Panc1 (cell line): ENCODE measurements at regions not wholly inside any gene's neighbourhood (a gene's known extent, or its start where the extent isn't known, plus 50 kb on each side); places are given as distances from the start of the nearest gene placed in this dataset.
A peak's percentile ranks its signal among the peaks of the same experiment; 100 is the strongest.

ENCODE experiments used
- ATAC-seq: fragments of 200-7000 bp; cut with Tn5 transposase; 2 replicates; pipeline ENCODE4 v1.9.1; 2020; ENCODE audit warnings: mild to moderate bottlenecking, moderate library complexity
- BruUV-seq: library from RNA; stranded (reverse); fragments of 400-500 nt; replicated peaks from 2 replicates; lab custom pipeline; 2021; lab: Mats Ljungman, UMichigan
- CTCF ChIA-PET: fragments of 300-600 bp; sonication (Branson Sonifier 250); formaldehyde crosslinking; loops from one replicate; lab custom pipeline; 2022; ENCODE audit warnings: antibody characterized with exemption; lab: Charles Lee
- POLR2A ChIA-PET: fragments of 300-600 bp; sonication (Branson Sonifier 250); formaldehyde crosslinking; loops from one replicate; lab custom pipeline; 2022; ENCODE audit warnings: antibody characterized with exemption; lab: Charles Lee
- DNase-seq: peaks from one replicate; pipeline ENCODE4 v3.0.0-alpha.2; 2010; ENCODE audit warnings: low read depth, low spot score
- H3K27ac ChIP-seq: 2 replicates; pipeline ENCODE4 v1.5.1; 2011; ENCODE audit warnings: mild to moderate bottlenecking, low read length, inconsistent platforms
- H3K27me3 ChIP-seq: fragments of 200-500 bp; sonication (Bioruptor generic); 2 replicates; pipeline ENCODE4 v1.6.0; 2014; ENCODE audit warnings: low read length, inconsistent platforms; ENCODE audit not compliant: control insufficient read depth, insufficient read depth
- H3K36me3 ChIP-seq: fragments of 200-500 bp; sonication (Bioruptor generic); 2 replicates; pipeline ENCODE4 v1.5.1; 2014; ENCODE audit warnings: inconsistent platforms, mild to moderate bottlenecking, low read length, moderate library complexity; ENCODE audit not compliant: control insufficient read depth, insufficient read depth
- H3K4me1 ChIP-seq: 2 replicates; pipeline ENCODE4 v1.5.1; 2011; ENCODE audit warnings: inconsistent platforms, mild to moderate bottlenecking, low read length, moderate library complexity; ENCODE audit not compliant: control insufficient read depth, insufficient read depth
- H3K4me3 ChIP-seq, 2 experiments: 2 replicates each; pipeline ENCODE4 v1.5.1; 2011 to 2012; ENCODE audit warnings: low read depth in 2 of 2, low read length in 2 of 2, mild to moderate bottlenecking in 2 of 2, inconsistent platforms in 1 of 2, moderate library complexity in 1 of 2
- H3K9me3 ChIP-seq: fragments of 200-500 bp; sonication (Bioruptor generic); 2 replicates; pipeline ENCODE4 v1.5.1; 2014; ENCODE audit warnings: low read depth, mild to moderate bottlenecking, inconsistent platforms, low read length, moderate library complexity; ENCODE audit not compliant: control insufficient read depth, insufficient read depth
- POLR2AphosphoS5 ChIP-seq: IDR thresholded peaks from 2 replicates; pipeline ENCODE4 v1.6.1; 2012; ENCODE audit warnings: mild to moderate bottlenecking, low read depth, low read length, moderate library complexity
- SIN3A ChIP-seq: IDR thresholded peaks from 2 replicates; pipeline ENCODE4 v1.6.1; 2012; ENCODE audit warnings: low read depth, mild to moderate bottlenecking, low read length, moderate library complexity, borderline replicate concordance; ENCODE audit not compliant: insufficient read depth
- TCF7L2 ChIP-seq: IDR thresholded peaks from 2 replicates; pipeline ENCODE4 v1.6.1; 2011; ENCODE audit warnings: mild to moderate bottlenecking, low read depth, low read length, inconsistent platforms
- in situ Hi-C: cut with HindIII; loops from 2 replicates; pipeline ENCODE4 v1.10.0; 2016; ENCODE audit warnings: low sequenced_read_pairs, low pct_unique_long_range_greater_than_20kb
- intact Hi-C: fragments of 100-400 bp; cut with micrococcal nuclease; formaldehyde crosslinking; loops from one replicate; pipeline ENCODE4 v1.10.0; 2022; ENCODE audit not compliant: unreplicated experiment
- TF ChIP-seq, protein P1 (sequence below): fragments of 450-650 bp; IDR thresholded peaks from 2 replicates; pipeline ENCODE4 v1.5.1; 2017; ENCODE audit warnings: mild to moderate bottlenecking
- TF ChIP-seq, protein P2 (sequence below), 2 experiments: IDR thresholded peaks; 2 replicates each; pipeline ENCODE4 v1.6.1; 2011 to 2012; ENCODE audit warnings: low read depth in 2 of 2, control low read depth in 1 of 2, low read length in 1 of 2, mild to moderate bottlenecking in 1 of 2, moderate library complexity in 1 of 2; ENCODE audit not compliant: insufficient read depth in 1 of 2

DNA sequence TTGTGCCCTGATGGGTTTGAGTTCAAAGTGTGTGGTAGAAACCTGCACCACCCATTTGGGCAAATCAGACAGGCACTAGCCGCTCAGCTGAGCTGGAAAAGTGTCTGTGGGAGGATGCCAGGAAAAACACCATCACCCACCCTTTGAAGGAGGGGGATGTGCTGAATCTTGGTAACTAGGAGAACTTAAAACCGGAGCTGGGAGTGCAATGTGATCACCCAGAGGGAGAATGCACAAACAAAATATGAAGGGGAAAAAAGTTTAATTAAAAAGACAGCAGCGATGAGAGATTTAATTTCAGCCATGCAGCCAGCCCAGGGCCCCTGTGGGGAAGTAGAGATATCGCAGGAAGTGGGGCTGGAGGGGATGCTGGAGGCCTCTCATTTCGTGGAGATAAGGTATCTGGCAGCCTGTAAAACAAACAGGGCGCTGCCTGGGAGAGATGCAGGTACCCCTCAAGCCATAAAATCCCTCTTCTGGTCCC, 86.8 kb upstream of the BCAR3 start:
- ATAC-seq (peak; percentile 62), DNase-seq (no peak)
- H3K27me3 ChIP-seq: no peaks in the 10 kb centered on the region
- H3K36me3 ChIP-seq: no peaks in the 10 kb centered on the region
- no peaks in the 10 kb centered on the region; the same call in none of the 2 replicates for H3K4me1 ChIP-seq
- TF ChIP-seq, protein P1, sequence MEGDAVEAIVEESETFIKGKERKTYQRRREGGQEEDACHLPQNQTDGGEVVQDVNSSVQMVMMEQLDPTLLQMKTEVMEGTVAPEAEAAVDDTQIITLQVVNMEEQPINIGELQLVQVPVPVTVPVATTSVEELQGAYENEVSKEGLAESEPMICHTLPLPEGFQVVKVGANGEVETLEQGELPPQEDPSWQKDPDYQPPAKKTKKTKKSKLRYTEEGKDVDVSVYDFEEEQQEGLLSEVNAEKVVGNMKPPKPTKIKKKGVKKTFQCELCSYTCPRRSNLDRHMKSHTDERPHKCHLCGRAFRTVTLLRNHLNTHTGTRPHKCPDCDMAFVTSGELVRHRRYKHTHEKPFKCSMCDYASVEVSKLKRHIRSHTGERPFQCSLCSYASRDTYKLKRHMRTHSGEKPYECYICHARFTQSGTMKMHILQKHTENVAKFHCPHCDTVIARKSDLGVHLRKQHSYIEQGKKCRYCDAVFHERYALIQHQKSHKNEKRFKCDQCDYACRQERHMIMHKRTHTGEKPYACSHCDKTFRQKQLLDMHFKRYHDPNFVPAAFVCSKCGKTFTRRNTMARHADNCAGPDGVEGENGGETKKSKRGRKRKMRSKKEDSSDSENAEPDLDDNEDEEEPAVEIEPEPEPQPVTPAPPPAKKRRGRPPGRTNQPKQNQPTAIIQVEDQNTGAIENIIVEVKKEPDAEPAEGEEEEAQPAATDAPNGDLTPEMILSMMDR: no peak
- TF ChIP-seq TCF7L2: peak; percentile 50
- TF ChIP-seq, protein P2, sequence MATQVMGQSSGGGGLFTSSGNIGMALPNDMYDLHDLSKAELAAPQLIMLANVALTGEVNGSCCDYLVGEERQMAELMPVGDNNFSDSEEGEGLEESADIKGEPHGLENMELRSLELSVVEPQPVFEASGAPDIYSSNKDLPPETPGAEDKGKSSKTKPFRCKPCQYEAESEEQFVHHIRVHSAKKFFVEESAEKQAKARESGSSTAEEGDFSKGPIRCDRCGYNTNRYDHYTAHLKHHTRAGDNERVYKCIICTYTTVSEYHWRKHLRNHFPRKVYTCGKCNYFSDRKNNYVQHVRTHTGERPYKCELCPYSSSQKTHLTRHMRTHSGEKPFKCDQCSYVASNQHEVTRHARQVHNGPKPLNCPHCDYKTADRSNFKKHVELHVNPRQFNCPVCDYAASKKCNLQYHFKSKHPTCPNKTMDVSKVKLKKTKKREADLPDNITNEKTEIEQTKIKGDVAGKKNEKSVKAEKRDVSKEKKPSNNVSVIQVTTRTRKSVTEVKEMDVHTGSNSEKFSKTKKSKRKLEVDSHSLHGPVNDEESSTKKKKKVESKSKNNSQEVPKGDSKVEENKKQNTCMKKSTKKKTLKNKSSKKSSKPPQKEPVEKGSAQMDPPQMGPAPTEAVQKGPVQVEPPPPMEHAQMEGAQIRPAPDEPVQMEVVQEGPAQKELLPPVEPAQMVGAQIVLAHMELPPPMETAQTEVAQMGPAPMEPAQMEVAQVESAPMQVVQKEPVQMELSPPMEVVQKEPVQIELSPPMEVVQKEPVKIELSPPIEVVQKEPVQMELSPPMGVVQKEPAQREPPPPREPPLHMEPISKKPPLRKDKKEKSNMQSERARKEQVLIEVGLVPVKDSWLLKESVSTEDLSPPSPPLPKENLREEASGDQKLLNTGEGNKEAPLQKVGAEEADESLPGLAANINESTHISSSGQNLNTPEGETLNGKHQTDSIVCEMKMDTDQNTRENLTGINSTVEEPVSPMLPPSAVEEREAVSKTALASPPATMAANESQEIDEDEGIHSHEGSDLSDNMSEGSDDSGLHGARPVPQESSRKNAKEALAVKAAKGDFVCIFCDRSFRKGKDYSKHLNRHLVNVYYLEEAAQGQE (IDR thresholded peaks at IDR 0.05; ENCODE audit: insufficient read depth in 1 of 2, low read depth in 2 of 2, low read length in 1 of 2): no peak
- no peak for TF ChIP-seq SIN3A
- CTCF ChIA-PET: no interaction called here
- in situ Hi-C loops (no loop called here), intact Hi-C loops (no loop called here)
- POLR2A ChIA-PET: no interaction called here
- no peak overlapping the region for H3K4me3 ChIP-seq
- H3K27ac ChIP-seq: peak overlapping the region; percentile 68
- no TSS peak for BruUV-seq
- H3K9me3 ChIP-seq: no peaks in the 10 kb centered on the region

DNA sequence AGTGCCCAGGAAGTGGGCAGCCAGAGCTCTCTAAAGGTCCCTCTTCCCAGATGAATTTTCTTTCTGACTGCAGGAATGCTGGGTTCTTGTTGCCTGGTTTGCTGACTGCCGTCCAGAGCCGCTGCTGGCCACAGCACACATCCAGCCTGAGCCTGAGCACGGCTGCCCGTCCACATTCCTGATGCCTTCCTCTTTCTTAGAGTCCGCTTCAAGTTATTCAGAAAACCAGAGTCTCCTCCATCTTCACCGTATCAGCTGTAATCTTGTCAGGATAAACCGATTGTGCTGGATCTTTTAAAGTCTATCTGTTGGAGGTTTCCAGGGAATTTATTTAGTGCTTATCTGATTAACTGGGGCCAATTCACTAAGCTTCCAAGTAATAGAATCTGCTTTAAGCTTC, 84.8 kb upstream of the BCAR3 start:
- H3K4me3 ChIP-seq: no peak overlapping the region
- 0 out of 2 replicates have a peak overlapping the region, but pooled peaks have one; percentile 29 for H3K27ac ChIP-seq
- no peak for ATAC-seq
- no peaks in the 10 kb centered on the region for H3K27me3 ChIP-seq
- no peak for DNase-seq
- ChIA-PET POLR2A (no interaction called here), CTCF (no interaction called here)
- BruUV-seq: no TSS peak
- no peaks in the 10 kb centered on the region; the same call in none of the 2 replicates for H3K4me1 ChIP-seq
- intact Hi-C loops: no loop called here
- H3K36me3 ChIP-seq: no peaks in the 10 kb centered on the region
- H3K9me3 ChIP-seq: no peaks in the 10 kb centered on the region
- no peak for TF ChIP-seq SIN3A
- TF ChIP-seq TCF7L2: no peak
- TF ChIP-seq, protein P2 (IDR thresholded peaks at IDR 0.05; ENCODE audit: insufficient read depth in 1 of 2, low read depth in 2 of 2, low read length in 1 of 2): no peak
- TF ChIP-seq POLR2AphosphoS5: no peak
- TF ChIP-seq, protein P1: no peak
- in situ Hi-C loops: no loop called here
